AG09319 (cell line): ENCODE measurements at regions not wholly inside any gene's neighbourhood (a gene's known extent, or its start where the extent isn't known, plus 50 kb on each side); places are given as distances from the start of the nearest gene placed in this dataset.

Experiments used
- DNase-seq: peaks from one replicate; pipeline ENCODE4 v3.0.0-alpha.2; 2010; ENCODE audit warnings: low read depth; ENCODE audit errors: extremely low read depth
- TF ChIP-seq, protein P1 (sequence below): IDR thresholded peaks from 2 replicates; pipeline ENCODE4 v1.5.1; 2011; ENCODE audit warnings: low read depth, mild to moderate bottlenecking, inconsistent platforms, low read length, moderate library complexity

GRCh38 chr6:152845421-152845820 is 94.8 kb downstream of the VIP start:
- TF ChIP-seq, protein P1, sequence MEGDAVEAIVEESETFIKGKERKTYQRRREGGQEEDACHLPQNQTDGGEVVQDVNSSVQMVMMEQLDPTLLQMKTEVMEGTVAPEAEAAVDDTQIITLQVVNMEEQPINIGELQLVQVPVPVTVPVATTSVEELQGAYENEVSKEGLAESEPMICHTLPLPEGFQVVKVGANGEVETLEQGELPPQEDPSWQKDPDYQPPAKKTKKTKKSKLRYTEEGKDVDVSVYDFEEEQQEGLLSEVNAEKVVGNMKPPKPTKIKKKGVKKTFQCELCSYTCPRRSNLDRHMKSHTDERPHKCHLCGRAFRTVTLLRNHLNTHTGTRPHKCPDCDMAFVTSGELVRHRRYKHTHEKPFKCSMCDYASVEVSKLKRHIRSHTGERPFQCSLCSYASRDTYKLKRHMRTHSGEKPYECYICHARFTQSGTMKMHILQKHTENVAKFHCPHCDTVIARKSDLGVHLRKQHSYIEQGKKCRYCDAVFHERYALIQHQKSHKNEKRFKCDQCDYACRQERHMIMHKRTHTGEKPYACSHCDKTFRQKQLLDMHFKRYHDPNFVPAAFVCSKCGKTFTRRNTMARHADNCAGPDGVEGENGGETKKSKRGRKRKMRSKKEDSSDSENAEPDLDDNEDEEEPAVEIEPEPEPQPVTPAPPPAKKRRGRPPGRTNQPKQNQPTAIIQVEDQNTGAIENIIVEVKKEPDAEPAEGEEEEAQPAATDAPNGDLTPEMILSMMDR: no peak
- DNase-seq: no peak

DNA sequence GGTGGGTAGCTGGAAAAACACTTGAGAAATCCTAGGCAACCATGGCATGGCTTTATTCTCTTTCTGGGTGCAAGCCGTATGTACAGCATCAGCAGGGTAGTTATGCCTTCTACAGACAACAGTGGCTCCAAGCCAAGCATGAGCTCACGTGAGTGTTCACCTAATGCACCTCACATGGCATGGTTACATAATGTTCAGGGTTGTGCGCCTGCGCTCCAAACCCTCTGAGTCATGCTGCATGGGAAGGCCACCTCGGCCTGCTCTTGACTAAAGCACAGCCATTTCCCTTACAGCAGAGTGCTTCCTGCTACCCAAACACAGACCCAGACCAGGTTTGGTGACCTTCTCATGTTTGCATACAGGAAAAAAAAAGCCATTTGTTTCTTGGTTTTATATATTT is 96.2 kb downstream of the VIP start:
- no peak for DNase-seq
- TF ChIP-seq, protein P1: no peak

DNA sequence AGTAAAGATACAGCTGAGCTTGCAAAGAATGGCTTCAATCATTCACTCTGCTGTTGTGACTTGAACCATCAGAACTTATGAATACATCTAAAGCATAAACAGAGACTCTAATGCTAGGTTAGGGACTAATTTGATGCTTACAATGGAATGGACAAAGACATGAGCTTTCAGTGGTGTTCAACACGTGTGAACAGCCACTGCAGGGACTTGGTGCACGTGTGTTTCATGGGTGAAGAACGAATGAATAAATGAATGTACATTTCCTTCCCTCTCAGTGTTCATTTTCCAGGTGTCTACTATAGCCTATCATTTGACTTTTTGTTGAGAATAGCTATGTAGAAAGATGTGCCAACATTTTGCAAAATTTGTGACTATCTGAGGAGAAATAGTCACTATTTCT is 98.3 kb downstream of the VIP start:
- no peak for DNase-seq
- TF ChIP-seq, protein P1: no peak

- TF ChIP-seq, protein P1: no peak
- DNase-seq: no peak
These were observed 103.6 kb downstream of the VIP start for GRCh38 chr6:152854086-152854795.

- TF ChIP-seq, protein P1: no peak
- no peak for DNase-seq
These were observed 107.5 kb downstream of the VIP start for GRCh38 chr6:152858141-152858540.

- TF ChIP-seq, protein P1: no peak
- DNase-seq: no peak
These were observed 108.6 kb downstream of the VIP start for GRCh38 chr6:152859225-152859624.

DNA sequence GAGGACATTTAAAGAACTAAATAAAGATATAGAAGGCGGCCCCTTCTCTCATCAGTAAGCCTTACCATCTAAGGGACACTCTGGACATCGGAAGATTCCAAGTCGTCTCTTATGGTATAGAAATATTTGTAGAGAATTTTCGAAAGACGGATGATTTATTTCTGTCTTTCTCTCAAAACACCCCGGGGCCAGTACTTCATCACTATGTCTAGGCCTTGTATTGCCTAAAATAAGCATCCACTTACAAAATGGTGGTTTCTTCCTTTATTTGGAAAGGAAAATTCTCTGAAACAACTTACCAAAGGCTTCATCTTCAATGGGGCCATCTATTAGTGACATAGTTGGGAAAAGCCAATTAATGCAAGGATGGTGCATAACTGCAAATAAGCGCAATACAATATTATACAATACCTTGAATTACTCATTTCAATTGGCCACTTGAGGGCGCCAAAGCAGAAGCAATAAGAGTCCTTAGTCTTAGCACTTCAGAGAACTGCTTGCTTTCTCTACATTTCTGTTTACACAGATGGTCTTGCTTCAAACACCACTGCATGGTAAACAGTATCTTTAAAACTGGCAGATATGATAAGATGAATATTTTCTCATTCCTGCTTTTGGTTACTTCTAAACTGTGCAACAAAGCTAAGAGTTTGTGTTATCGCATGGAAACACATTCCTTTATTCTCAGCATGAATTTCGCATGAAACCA is 113.2 kb downstream of the VIP start:
- DNase-seq: peak; percentile 56
- TF ChIP-seq, protein P1: peak; percentile 65
